22Rv1 (cell line): ENCODE measurements at regions not wholly inside any gene's neighbourhood (a gene's known extent, or its start where the extent isn't known, plus 50 kb on each side); places are given as distances from the start of the nearest gene placed in this dataset.

Experiments
- H3K27ac ChIP-seq: fragments of 450-650 bp; 2 replicates; pipeline ENCODE4 v1.5.1; 2017
- ZFX ChIP-seq: fragments of 450-650 bp; IDR thresholded peaks from 2 replicates; pipeline ENCODE4 v1.6.1; 2017; ENCODE audit warnings: antibody characterized with exemption, borderline replicate concordance
- TF ChIP-seq, protein P1 (sequence below): fragments of 450-650 bp; IDR thresholded peaks from 2 replicates; pipeline ENCODE4 v1.5.1; 2017; ENCODE audit warnings: mild to moderate bottlenecking

DNA sequence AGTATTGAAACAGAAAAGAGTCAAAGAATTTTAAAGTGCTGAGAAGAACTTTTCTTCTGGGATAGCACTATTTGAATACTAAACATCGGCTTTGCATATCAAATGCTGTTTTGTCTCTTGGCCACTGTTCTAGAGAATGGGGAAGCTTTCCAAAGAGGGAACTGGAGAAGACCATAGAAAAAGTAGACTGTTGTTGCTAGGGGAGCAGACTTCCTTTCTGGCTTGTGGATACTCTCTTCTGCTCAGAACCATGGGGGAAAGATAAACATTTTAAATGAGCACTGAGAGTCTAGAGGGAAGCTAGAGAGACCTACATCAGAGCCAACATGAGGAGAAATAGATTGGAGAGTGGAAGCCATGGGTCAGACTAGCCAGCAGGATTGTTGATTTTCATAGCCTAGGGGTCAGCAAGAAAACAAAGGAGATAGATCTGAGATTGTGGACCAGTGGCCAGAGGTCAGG lies 315.7 kb downstream of the KCTD12 start:
- TF ChIP-seq, protein P1, sequence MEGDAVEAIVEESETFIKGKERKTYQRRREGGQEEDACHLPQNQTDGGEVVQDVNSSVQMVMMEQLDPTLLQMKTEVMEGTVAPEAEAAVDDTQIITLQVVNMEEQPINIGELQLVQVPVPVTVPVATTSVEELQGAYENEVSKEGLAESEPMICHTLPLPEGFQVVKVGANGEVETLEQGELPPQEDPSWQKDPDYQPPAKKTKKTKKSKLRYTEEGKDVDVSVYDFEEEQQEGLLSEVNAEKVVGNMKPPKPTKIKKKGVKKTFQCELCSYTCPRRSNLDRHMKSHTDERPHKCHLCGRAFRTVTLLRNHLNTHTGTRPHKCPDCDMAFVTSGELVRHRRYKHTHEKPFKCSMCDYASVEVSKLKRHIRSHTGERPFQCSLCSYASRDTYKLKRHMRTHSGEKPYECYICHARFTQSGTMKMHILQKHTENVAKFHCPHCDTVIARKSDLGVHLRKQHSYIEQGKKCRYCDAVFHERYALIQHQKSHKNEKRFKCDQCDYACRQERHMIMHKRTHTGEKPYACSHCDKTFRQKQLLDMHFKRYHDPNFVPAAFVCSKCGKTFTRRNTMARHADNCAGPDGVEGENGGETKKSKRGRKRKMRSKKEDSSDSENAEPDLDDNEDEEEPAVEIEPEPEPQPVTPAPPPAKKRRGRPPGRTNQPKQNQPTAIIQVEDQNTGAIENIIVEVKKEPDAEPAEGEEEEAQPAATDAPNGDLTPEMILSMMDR = no peak
- no peak for TF ChIP-seq ZFX
- no peak overlapping the region for H3K27ac ChIP-seq

DNA sequence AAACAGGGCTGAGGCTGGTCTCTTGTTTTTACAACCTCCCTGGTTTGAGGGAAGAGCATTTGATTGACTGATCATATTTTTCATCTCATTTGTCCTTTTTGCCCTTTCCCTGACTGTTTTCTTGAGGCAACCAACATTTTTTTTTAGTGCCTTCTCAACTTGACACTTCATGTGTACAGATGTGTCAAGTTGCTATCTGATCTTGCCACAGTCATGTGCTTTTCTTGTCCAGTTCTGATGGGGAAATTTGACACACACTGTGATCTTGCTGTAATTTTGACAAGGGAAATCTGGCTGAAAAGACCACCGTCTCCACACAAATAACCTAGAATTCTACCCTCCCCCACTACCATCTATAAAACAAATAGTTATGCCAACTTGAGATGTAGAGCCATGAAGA lies 329.6 kb downstream of the KCTD12 start:
- H3K27ac ChIP-seq = no peak overlapping the region
- TF ChIP-seq, protein P1 = no peak
- no peak for TF ChIP-seq ZFX

DNA sequence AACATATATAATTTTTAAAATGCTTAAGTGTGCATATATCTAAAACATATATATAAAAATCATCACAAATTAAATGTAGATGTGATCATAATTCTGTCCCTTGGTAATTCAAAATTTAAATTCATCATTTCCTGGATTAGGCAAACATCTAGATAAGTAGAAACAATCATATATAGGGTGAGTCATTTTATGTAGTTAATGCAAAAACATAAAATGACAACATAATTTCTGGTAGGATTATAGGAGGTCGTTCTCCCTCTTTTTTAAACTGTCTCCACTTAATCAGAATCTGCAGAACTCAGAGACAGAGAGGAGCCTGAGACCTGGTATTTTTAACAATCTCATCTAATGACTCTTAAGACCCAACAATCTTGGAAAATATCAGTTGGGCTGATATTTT lies 333.4 kb downstream of the KCTD12 start:
- TF ChIP-seq, protein P1 = no peak
- no peak for TF ChIP-seq ZFX

DNA sequence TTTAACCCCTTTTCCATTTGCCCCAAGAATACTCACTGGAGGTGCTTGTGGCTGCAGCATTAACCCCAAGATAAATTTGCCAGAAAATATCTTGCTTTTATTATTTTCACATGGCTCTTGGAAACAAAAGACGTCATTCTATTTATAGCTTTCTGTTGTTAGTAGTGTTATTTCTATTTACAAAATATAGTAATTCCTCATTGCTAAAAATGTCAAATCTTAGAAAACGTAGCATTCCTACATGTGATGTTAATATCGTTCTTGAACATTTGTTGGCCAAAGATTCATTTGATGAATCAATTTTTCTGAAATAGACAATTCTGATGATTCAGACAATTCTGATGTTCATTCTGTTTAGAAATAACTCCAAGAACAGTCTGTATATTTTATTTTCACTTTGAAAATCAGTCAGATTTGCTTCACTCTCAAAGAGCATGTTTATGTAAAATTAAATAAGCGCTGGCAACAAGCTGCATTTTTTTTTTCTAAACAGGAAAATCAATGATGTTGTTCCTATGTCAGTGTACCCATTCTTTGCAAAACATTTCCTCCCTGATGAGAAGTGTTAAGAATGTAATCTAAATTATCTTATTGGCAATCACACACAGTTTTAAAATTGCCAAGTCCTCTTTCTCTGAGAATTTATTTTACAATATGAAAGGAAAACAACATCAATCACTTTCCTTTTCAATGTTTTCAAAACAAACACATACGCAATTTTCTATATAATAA lies 334.0 kb downstream of the KCTD12 start:
- H3K27ac ChIP-seq = no peak overlapping the region
- no peak for TF ChIP-seq ZFX
- TF ChIP-seq, protein P1 = no peak

More for the DNA sequence above, 333.4 kb downstream of the KCTD12 start:
- no peak overlapping the region for H3K27ac ChIP-seq

DNA sequence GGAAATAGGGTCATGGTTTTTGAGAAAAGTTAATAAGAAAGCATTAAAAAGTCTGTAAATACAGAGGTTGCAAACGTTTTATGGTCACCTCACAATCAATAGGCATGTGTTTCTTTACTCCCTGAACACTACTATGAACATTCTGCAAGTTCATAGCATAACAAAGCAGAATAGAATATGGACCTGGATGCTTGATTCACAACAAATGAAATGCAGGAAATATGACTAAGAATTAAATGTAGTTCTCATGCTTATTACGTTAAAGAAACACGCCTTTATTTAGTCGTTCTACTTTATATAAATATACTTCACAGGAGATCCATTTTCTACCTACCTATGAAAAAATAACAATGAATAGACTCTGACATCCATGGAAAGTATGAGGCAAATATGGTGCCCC lies 344.0 kb downstream of the KCTD12 start:
- TF ChIP-seq, protein P1 = no peak
- no peak for TF ChIP-seq ZFX
- H3K27ac ChIP-seq = no peak overlapping the region

DNA sequence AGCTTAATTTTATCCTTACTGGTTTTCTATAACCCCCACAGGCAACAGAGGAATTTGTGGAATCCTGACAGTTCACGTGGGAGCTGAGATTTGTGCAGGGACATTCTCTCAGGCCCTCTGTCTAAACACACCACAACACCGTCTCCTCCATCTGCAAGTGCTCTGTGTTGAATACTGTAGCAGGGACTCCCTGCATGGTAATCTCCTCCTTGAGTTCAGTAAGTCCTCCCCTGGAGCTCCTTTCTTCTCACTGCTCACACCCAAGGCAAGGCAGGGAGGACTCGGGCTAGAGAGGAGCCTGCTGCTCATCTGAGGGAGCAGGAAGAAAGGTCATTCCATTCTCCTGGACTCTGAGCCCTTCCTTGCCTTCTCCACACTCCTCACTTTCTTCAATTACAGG lies 348.2 kb downstream of the KCTD12 start:
- H3K27ac ChIP-seq = no peak overlapping the region
- no peak for TF ChIP-seq ZFX
- TF ChIP-seq, protein P1 = no peak

DNA sequence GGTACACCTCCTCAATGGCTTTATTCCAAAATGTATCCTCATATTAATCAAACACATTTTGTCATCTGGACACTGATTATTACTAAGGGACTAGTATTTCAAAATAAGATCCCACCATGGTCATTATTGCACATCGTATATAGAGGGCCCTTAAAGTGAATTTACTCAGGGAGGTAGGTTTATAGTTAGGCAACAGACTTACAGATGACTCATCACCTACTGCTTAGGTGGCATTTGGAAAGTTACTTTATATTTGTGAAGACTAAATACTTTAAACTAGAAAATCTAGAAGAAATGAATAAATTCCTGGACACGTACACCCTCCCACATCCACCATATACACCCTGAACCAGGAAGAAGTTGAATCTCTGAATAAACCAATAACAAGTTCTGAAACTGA lies 353.0 kb downstream of the KCTD12 start:
- H3K27ac ChIP-seq = no peak overlapping the region
- no peak for TF ChIP-seq ZFX
- TF ChIP-seq, protein P1 = no peak
